NCI-H2171 (cell line): ENCODE measurements at regions not wholly inside any gene's neighbourhood (a gene's known extent, or its start where the extent isn't known, plus 50 kb on each side); places are given as distances from the start of the nearest gene placed in this dataset.

Experiments
- DNase-seq: peaks from one replicate; lab custom pipeline; 2025; lab: John Stamatoyannopoulos, UW

DNA sequence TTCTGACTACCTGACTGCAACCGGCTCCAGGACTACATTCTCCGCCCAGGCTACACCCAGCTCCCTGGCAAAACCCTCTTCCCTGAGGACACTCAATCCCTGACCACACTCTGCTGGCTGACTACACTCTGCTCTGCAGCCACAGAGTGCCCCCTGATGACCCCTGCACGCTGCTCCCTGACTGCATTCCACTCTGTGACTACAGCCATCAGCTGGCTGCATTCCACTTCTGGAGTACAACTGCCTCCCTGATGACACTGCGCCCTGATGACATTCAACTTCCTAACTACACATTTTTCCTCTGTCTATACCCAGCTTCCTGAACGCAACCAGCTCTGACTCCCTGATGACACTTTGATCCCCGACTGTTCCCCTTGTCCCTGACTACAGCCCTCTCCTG is 71.3 kb upstream of the NRXN1 start:
- no peak for DNase-seq

DNA sequence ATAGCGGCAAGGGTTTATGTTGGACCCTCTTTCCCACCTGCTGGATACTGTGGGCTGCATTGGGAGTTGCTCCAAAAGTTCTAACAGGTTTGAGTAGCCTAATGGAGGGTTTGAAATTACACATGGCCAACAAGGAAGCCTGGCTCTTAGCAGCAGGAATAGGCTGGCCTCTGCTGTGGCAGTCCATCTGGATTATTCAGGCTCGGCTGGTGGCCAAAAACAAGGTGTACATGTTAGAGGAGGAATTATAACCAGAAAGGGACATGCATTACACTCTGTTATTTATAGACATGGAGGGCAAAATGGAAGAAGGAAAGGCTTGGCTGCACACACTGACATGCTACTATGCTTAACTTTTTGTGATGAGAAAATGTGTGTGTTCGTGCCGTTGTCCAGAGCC is 61.1 kb upstream of the NRXN1 start:
- no peak for DNase-seq

DNA sequence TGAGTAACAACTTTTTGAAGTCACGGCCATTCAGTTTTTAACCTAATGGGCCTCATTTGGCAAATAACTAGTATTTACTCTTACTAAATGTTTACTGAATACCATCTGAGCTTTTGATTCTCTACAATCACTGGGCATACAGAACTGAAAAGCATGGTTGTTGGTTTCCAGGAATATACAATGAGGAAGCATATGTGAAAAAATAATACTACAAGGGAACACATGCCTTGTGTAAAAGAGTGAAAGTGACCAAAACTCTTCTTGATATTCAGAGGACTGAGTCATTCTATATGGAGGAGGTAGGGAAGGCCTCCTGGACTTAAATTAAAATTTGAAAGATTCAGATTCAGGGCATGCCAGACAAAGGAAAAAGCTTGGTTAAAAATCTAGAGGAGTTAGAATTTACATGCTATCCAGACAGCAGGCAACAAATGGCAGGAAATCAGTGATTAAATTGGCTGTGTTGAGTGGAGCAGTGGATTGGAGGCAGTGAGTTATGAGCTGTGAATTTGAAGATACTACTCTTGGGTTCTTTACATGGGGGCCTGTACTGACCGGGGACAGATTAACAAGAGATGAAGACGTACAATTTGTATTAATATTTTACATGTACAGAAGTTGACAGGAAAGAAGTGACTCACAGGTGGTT is 53.6 kb upstream of the NRXN1 start:
- no peak for DNase-seq

DNA sequence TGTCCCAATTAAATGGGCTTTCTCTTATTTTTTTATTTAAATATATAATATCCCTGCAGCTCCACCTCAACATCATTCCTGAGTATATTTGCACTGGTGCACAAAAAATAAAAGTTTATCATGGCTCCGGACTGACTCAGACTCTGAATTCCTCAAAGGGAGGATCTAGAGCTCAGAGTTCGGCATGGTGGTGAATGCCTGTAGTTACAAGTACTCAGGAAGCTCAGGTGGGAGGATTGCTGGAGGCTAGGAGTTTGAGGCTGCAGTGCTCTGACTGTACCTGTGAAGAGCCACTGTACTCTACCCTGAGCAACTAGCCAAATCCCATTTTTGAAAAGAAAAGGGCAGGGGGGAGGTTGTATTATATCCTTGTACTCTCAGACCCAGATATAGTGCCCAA is 52.8 kb upstream of the NRXN1 start:
- DNase-seq = no peak
